Liver (tissue), 7 donors: ENCODE measurements at regions not wholly inside any gene's neighbourhood (a gene's known extent, or its start where the extent isn't known, plus 50 kb on each side); places are given as distances from the start of the nearest gene placed in this dataset.
A peak's percentile ranks its signal among the peaks of the same experiment; 100 is the strongest.

Experiments used
- DNase-seq: peaks from one replicate; pipeline ENCODE4 v3.0.0-alpha.2; 2017; ENCODE audit warnings: low spot score
- H3K27ac ChIP-seq, 2 donors: one replicate each; pipeline ENCODE4 v1.7.0; 2013; ENCODE audit warnings: inconsistent platforms in 2 of 2, low read length in 2 of 2, control low read depth in 1 of 2, low read depth in 1 of 2, mild to moderate bottlenecking in 1 of 2
- H3K27me3 ChIP-seq, 4 donors: one replicate each; pipeline versions ENCODE4 v1.6.1 to v1.7.0; 2013; ENCODE audit warnings: low read length in 3 of 4, inconsistent platforms in 1 of 4, mild to moderate bottlenecking in 1 of 4, moderate library complexity in 1 of 4; ENCODE audit not compliant: control insufficient read depth in 4 of 4, insufficient read depth in 4 of 4
- H3K36me3 ChIP-seq, 4 donors: one replicate each; pipeline versions ENCODE4 v1.6.1 to v1.7.0; 2013; ENCODE audit warnings: low read length in 3 of 4, mild to moderate bottlenecking in 3 of 4, low read depth in 1 of 4, moderate library complexity in 1 of 4; ENCODE audit not compliant: control insufficient read depth in 4 of 4, insufficient read depth in 3 of 4
- H3K4me1 ChIP-seq, 4 donors: one replicate each; pipeline versions ENCODE4 v1.6.1 to v1.7.0; 2013; ENCODE audit warnings: low read length in 3 of 4, mild to moderate bottlenecking in 3 of 4, moderate library complexity in 1 of 4; ENCODE audit not compliant: control insufficient read depth in 4 of 4, insufficient read depth in 4 of 4
- H3K4me3 ChIP-seq, 3 donors: one replicate each; pipeline versions ENCODE4 v1.6.1 to v1.7.0; 2013; ENCODE audit warnings: low read length in 3 of 3, control low read depth in 1 of 3, low read depth in 1 of 3, mild to moderate bottlenecking in 1 of 3
- H3K9ac ChIP-seq, 2 donors: one replicate each; pipeline ENCODE4 v1.7.0; 2013; ENCODE audit warnings: low read length in 2 of 2, mild to moderate bottlenecking in 2 of 2, moderate library complexity in 2 of 2, control low read depth in 1 of 2, low read depth in 1 of 2
- H3K9me3 ChIP-seq, 4 donors: one replicate each; pipeline versions ENCODE4 v1.6.1 to v1.7.0; 2013; ENCODE audit warnings: low read length in 3 of 4; ENCODE audit not compliant: control insufficient read depth in 4 of 4
- EGR1 ChIP-seq, 2 donors: IDR thresholded peaks; 2 replicates each; pipeline ENCODE4 v1.6.1; 2016 to 2018; ENCODE audit warnings: antibody characterized with exemption in 2 of 2, low read depth in 2 of 2
- FOXA1 ChIP-seq: IDR thresholded peaks from 2 replicates; pipeline ENCODE4 v1.6.1; 2016; ENCODE audit warnings: antibody characterized with exemption
- FOXA2 ChIP-seq: IDR thresholded peaks from 2 replicates; pipeline ENCODE4 v1.6.1; 2016; ENCODE audit warnings: antibody characterized with exemption
- GABPA ChIP-seq, 2 donors: IDR thresholded peaks in 1 of 2; conservative IDR thresholded peaks in 1 of 2; 2 replicates each; pipeline ENCODE4 v1.6.1; 2016; ENCODE audit warnings: antibody characterized with exemption in 2 of 2, mild to moderate bottlenecking in 1 of 2, moderate library complexity in 1 of 2
- HNF4A ChIP-seq, 2 donors: conservative IDR thresholded peaks; 2 replicates each; pipeline ENCODE4 v1.6.1; 2016; ENCODE audit warnings: antibody characterized with exemption in 2 of 2, mild to moderate bottlenecking in 2 of 2
- HNF4G ChIP-seq: IDR thresholded peaks from 2 replicates; pipeline ENCODE4 v1.6.1; 2016; ENCODE audit warnings: antibody characterized with exemption
- JUND ChIP-seq, 2 donors: IDR thresholded peaks; 2 replicates each; pipeline ENCODE4 v1.6.1; 2016; ENCODE audit warnings: antibody characterized with exemption in 2 of 2
- NR2F2 ChIP-seq: IDR thresholded peaks from 2 replicates; pipeline ENCODE4 v1.6.1; 2016; ENCODE audit warnings: antibody characterized with exemption
- RAD21 ChIP-seq, 2 donors: IDR thresholded peaks; 2 replicates each; pipeline ENCODE4 v1.6.1; 2016; ENCODE audit warnings: antibody characterized with exemption in 2 of 2, mild to moderate bottlenecking in 2 of 2
- RXRA ChIP-seq, 2 donors: IDR thresholded peaks; 2 replicates each; pipeline ENCODE4 v1.6.1; 2017 to 2018; ENCODE audit warnings: antibody characterized with exemption in 2 of 2, mild to moderate bottlenecking in 1 of 2
- SP1 ChIP-seq: IDR thresholded peaks from 2 replicates; pipeline ENCODE4 v1.6.1; 2018; ENCODE audit warnings: antibody characterized with exemption, mild to moderate bottlenecking
- TAF1 ChIP-seq: conservative IDR thresholded peaks from 2 replicates; pipeline ENCODE4 v1.6.1; 2016; ENCODE audit warnings: antibody characterized with exemption, mild to moderate bottlenecking
- YY1 ChIP-seq: IDR thresholded peaks from 2 replicates; pipeline ENCODE4 v1.6.1; 2016; ENCODE audit warnings: antibody characterized with exemption, mild to moderate bottlenecking
- WGBS: extraction: QIAGEN DNeasy Blood & Tissue Kit; methylation state at CpG from one replicate; pipeline ENCODE4 v1.1.7; 2013; 5-methylcytosine and 5-hydroxymethylcytosine counted together
- TF ChIP-seq, protein P1 (sequence below): IDR thresholded peaks from 2 replicates; pipeline ENCODE4 v1.6.1; 2016; ENCODE audit warnings: antibody characterized with exemption, mild to moderate bottlenecking
- TF ChIP-seq, protein P2 (sequence below): IDR thresholded peaks from 2 replicates; pipeline ENCODE4 v1.6.1; 2016; ENCODE audit warnings: antibody characterized with exemption
- TF ChIP-seq, protein P3 (sequence below): IDR thresholded peaks from 2 replicates; pipeline ENCODE4 v1.6.1; 2016; ENCODE audit warnings: antibody characterized with exemption
- donor health status: healthy.
- donor health status: healthy.
- donor health status: healthy.
- donor health status: healthy.

DNA sequence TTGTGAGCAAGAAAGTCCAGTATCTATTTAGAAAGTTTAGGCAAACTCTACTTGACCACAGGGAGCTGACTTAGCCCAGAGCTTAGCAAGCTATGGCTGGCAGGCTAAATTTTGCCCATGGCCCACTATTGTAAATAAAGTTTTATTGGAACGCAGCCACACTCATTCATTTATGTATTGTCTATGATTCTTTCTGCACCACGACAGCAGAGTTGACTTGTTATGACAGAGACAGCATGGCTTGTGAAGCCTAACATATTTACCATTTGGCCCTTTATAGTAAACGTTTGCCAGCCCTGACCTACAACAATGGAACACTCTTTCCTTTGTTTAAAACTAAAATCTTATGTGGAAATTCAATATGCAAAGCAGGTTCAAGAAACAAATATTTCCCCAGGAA, 100.0 kb upstream of the ZFHX3 start:
- no peak overlapping the region for H3K4me3 ChIP-seq
- H3K27ac ChIP-seq: no peak overlapping the region
- no peak for DNase-seq
- no peaks in the 10 kb centered on the region for H3K36me3 ChIP-seq
- no peak for TF ChIP-seq HNF4G
- TF ChIP-seq NR2F2: no peak
- TF ChIP-seq GABPA (IDR thresholded peaks at IDR 0.05 in 1 of 2, conservative IDR thresholded peaks at IDR 0.05 in 1 of 2): no peak
- no peak for TF ChIP-seq EGR1 (IDR thresholded peaks at IDR 0.05; ENCODE audit: low read depth in 2 of 2)
- TF ChIP-seq, protein P1, sequence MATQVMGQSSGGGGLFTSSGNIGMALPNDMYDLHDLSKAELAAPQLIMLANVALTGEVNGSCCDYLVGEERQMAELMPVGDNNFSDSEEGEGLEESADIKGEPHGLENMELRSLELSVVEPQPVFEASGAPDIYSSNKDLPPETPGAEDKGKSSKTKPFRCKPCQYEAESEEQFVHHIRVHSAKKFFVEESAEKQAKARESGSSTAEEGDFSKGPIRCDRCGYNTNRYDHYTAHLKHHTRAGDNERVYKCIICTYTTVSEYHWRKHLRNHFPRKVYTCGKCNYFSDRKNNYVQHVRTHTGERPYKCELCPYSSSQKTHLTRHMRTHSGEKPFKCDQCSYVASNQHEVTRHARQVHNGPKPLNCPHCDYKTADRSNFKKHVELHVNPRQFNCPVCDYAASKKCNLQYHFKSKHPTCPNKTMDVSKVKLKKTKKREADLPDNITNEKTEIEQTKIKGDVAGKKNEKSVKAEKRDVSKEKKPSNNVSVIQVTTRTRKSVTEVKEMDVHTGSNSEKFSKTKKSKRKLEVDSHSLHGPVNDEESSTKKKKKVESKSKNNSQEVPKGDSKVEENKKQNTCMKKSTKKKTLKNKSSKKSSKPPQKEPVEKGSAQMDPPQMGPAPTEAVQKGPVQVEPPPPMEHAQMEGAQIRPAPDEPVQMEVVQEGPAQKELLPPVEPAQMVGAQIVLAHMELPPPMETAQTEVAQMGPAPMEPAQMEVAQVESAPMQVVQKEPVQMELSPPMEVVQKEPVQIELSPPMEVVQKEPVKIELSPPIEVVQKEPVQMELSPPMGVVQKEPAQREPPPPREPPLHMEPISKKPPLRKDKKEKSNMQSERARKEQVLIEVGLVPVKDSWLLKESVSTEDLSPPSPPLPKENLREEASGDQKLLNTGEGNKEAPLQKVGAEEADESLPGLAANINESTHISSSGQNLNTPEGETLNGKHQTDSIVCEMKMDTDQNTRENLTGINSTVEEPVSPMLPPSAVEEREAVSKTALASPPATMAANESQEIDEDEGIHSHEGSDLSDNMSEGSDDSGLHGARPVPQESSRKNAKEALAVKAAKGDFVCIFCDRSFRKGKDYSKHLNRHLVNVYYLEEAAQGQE: no peak
- no peak for TF ChIP-seq TAF1
- no peak for TF ChIP-seq JUND (IDR thresholded peaks at IDR 0.05)
- TF ChIP-seq FOXA1: no peak
- no peak for TF ChIP-seq RAD21 (IDR thresholded peaks at IDR 0.05)
- TF ChIP-seq YY1: no peak
- TF ChIP-seq HNF4A (conservative IDR thresholded peaks at IDR 0.05): no peak
- TF ChIP-seq, protein P2, sequence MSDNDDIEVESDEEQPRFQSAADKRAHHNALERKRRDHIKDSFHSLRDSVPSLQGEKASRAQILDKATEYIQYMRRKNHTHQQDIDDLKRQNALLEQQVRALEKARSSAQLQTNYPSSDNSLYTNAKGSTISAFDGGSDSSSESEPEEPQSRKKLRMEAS: no peak
- TF ChIP-seq FOXA2: no peak
- TF ChIP-seq, protein P3, sequence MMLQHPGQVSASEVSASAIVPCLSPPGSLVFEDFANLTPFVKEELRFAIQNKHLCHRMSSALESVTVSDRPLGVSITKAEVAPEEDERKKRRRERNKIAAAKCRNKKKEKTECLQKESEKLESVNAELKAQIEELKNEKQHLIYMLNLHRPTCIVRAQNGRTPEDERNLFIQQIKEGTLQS: no peak
- no peak for TF ChIP-seq RXRA (IDR thresholded peaks at IDR 0.05)
- no peak overlapping the region for H3K9ac ChIP-seq
- WGBS: 87% methylated on average over 3 of the region's 3 CpGs
- H3K4me1 ChIP-seq: peaks cover 0 to 25% (median 5%) of the 10 kb centered on the region in 4 donors
- no peaks in the 10 kb centered on the region for H3K27me3 ChIP-seq
- no peaks in the 10 kb centered on the region for H3K9me3 ChIP-seq

DNA sequence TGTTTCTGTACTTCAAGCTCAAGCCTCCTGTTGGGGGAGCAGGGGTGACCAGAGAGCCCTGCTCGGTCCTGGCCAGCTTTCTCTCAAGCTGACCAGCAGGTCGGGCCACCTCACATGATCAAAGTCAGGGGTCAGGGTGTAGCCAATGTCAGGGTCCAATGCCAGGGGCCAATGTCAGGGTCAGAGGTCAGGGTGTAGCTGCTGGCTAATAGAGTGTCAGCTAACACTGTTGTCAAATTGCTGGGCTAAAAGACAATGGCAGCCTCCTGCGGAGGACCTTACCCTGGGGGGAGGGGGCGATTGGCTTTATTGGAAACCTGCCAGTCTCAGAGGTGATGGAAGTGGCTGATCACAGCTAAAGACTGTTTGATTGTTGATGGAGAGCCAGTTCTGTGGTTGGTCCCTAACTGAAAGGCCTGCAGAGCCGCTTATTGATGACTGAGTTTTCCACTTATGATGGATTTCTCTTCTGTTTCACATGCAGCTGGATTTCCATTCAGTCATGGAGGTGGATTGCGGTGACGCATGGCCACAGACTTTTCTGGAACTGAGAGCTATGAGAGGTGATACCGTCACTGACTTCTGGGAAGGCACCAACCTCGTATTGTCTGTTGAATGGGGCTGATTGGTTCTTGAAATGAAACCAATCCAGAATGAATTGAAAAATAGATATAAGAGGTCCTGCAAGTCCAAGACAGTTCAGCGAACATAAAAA, 97.4 kb upstream of the ZFHX3 start:
- Histone ChIP-seq H3K9me3 (no peaks in the 10 kb centered on the region), H3K4me3 (no peak overlapping the region), H3K9ac (no peak overlapping the region), H3K27ac (no peak overlapping the region), H3K36me3 (no peaks in the 10 kb centered on the region), H3K4me1 (peaks cover 3 to 32% (median 4%) of the 10 kb centered on the region in 4 donors), H3K27me3 (no peaks in the 10 kb centered on the region)
- 80% methylated on average over 10 of the region's 10 CpGs for WGBS
- no peak for DNase-seq
- TF ChIP-seq SP1 (no peak), HNF4A (conservative IDR thresholded peaks at IDR 0.05) (peak; percentile 38 to 63), RXRA (IDR thresholded peaks at IDR 0.05) (peak; percentile 12 to 27), NR2F2 (peak; percentile 66)
- TF ChIP-seq, protein P2: no peak
- TF ChIP-seq, protein P3: no peak
